SKM-1 treated with dmso at 0.1 percent for 144 hours (cell line): ENCODE measurements at regions not wholly inside any gene's neighbourhood (a gene's known extent, or its start where the extent isn't known, plus 50 kb on each side); places are given as distances from the start of the nearest gene placed in this dataset.

Experiments
- DNase-seq: peaks from one replicate; lab custom pipeline; 2025; ENCODE audit not compliant: unreplicated experiment; lab: John Stamatoyannopoulos, UW

DNA sequence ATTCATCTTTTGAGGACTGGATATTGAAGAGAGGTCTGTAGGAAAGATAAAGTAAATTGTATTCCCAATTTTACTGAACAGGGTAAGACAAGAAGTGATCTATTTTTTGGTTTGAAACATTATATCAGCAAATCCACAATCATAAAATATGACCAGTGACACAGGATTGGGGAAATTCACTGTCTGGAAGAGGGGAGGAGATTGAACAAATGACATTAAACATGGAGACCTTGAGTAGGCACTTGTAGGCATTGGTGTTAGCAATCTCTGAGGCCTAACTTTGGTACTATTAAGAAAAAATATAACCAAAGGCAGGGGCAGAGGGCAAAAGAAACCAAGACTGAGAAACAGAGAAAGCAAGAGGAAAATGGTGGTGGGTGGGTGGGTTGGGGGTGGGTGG, 132.6 kb upstream of the TMEM161B start:
- DNase-seq = no peak

DNA sequence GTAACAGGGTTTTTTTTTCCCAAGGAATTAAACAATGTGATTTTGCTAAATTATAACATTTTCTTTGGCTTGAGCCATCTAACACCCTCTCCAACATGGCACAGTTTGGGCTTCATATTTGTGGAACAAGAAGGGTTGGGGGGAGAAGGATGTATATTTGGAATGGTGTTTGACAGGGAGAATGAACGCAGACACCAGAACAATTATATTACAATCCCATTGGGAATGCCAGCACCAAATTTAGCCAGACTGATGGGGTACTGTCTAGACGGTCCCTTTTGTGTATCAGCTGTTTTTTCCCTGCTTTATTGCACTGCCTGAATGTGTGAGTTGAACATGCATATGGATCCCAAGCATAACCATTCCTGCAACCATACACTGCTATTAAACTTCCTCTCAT, 130.9 kb upstream of the TMEM161B start:
- DNase-seq = no peak

DNA sequence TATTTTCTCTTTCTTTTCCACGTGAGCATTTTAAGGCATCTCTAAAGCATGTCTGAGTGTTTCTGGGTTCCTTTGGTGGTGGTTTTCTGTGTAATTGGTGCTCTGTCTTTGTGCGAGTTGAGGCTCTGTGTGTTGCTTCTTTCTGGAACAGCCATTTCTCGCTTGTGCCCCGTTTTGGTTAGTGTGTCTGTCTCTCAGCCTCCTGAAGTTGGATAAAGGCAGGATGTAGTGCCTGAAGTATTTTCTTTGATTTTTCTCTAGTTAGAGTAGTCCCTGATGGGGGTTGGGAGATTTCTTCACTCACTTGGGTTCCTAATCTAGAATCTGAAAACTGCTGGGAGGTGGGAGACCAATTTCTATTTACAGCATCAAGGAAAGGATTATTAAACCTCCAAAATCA, 129.7 kb upstream of the TMEM161B start:
- no peak for DNase-seq

DNA sequence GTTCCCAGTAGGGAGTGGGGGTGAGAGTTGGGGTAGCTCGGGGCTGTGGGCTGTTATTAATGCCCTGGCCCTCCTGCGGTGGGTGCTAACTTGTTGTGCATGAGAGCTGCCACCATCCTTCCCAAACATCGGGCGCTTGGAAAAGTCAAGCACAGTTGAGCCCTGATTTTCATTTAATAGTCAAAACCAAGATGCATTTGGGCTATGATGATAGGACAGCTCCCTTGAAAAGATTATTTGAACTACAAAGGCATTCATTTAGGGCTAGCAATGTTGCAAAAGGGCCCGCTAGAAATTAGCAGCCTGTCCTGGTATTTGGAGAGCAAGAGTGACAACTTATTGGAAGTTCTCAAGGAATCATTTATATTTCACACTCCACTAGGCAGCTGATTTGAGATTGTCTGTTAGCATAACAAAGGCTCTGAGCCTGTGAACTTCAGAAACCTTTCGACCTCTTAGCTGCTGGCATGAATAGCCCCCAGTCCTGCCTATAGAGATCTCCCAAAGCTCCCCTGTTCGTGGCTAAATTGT, 128.2 kb upstream of the TMEM161B start:
- DNase-seq = no peak

DNA sequence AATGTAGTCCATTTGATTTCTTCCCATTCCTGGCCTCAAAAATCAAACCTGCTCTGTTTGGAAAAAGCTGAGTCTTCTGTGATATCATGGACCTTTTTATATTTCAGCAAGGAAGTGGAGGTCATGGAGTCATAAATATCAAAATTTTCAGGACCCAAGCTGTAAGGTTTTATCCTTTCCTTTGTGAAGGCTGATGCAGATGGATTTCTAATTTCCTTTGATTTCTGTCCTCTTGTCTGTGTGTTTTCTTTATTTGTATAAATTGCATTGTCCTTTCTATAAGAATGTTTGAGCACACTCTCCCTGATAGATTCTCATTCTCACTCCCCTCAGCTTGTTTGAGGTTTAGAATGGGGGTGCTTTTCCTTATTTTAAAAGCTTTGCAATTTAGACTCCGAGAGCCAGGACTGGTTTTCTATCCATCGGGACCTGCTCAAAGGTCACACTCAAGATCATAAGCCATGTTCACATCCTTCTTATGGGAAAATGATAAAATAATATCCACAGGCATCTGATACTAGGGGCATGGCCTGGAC, 127.4 kb upstream of the TMEM161B start:
- no peak for DNase-seq

DNA sequence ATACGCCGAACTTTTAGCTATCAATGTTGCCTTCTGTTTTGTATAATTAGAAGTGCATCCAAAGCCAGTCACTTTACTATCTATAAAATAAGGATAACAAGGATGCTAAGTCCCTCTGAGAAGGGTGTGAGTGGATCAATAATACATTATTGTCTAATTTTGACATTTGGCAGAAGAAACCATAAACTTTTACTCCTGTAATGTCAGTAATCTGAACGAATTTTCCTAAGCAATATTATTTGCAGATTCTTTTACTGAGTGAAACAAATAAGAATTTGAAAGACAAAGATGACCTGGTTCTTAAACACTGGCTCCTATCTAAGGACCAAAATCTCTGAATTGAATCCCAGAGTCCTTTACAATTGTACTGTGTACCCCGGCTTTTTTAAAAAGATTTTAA, 126.6 kb upstream of the TMEM161B start:
- DNase-seq = no peak

DNA sequence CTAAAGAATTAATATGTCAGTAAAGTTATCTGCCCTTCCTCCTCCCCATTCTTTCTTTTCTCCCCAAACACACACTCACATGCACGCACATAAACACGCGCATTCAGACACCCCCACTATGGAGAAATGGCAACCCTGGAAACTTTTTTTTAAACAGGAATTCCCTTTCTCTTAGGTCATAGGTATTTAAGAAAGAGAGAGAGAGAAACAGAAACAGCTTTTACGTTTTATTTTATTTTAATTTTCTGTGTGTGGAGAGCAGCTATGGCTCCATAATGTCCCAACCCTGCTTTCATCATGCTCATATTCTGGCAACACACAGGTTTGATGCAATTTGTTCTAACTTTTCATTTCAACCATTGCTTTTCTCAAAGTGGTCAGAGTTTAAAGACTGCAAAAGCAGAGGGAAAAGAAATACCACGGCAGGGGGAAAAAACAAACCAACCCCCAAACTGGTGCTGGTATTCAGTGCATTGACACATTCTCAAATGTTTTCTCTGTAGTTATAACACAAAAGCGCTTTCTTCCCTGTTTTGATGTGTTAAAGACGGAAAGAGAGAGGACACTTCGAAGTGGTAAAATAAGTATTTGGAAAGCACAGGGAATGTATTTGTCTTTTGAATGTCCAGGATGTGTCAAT, 126.0 kb upstream of the TMEM161B start:
- no peak for DNase-seq

DNA sequence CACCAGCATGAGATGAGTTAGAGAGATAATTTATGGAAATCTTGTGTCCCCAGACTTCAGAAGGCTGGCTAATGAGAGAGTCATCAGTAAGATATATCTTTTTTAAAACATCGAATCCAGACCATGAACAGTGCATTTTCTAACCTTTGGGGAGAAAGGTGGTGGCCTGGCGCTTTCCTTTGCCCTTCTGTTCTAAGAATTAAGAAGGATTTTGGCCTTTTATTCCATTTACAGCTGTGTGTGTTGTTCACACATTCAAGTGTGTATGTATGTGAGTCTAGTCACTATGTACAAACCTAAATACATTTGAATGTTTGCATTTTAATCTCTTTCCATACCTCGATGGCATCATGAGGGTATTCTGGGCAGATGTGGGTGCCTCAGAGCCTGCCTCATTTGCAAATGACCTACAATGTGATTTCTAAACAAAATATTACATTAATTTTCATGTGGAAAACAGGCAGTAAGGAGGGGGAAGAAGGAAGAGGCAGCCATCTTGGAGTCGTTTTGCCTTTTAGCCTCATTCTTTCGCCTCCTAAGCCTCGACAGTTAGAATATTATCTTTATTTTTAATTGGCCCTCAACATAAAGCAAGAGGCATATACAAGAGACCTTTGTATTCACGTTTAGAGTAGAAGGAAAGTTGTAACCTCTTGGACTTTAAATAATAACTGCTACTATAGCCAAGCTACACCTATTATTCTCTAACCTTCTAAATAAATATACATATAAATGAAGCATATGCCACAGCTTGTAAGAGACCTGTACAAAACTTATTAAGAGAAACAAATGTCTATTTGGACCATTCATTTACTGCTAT, 125.3 kb upstream of the TMEM161B start:
- DNase-seq = no peak

DNA sequence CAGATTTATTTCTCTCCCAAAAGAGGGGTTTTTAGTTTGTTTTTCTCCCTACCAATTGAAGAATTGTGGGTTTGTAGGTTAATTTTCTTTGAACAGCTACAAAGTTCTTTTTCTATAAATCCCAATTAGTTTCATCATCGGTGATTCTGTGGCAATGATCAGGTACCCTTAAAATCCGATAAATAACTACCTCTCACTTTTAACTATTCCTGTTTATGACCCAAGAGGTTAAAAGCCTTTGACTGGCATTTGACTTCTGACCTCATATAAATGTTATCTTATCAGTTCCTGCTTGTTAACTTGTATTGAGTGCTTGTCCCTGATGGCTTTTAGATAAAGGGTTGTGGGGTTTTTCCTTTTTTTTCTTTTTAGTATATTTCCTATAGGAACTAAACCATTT, 124.4 kb upstream of the TMEM161B start:
- DNase-seq = no peak

DNA sequence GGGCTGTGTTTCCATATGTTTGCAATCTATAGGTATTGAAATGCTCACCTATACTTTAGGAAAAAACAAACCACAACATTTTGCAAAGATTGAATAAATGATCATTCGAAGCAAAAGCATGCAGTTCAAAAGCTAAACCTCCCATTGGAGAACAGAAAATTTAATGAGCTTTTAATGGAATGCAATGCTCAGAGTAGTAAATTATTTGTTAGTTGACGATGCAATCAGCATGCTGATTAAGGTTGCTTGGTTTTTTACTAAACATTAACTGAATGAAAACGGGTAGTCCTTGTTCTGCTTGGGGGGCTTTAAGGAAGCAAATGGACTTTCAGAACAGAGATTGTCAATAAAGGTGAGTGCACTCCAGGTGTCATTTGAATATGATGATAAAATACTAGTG, 123.3 kb upstream of the TMEM161B start:
- no peak for DNase-seq

DNA sequence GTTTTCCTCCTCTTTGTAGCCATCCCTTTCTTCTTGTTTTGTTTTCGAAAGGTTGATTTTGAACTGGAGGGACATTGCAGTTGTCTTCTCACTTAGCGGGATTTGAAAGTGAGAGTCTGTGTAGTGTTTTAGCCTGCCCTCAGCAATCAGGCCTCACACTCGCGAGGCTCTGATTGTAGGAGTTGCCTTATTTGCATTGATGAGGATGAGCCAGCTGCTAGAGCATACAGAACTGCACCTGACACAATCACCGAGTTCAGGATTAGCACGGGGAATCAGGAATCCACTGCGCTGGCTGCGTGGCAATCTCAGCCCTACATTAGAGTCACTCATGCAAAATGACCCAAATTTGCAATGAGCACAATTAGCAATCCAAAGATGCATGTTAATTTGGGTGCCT, 122.5 kb upstream of the TMEM161B start:
- DNase-seq = no peak

DNA sequence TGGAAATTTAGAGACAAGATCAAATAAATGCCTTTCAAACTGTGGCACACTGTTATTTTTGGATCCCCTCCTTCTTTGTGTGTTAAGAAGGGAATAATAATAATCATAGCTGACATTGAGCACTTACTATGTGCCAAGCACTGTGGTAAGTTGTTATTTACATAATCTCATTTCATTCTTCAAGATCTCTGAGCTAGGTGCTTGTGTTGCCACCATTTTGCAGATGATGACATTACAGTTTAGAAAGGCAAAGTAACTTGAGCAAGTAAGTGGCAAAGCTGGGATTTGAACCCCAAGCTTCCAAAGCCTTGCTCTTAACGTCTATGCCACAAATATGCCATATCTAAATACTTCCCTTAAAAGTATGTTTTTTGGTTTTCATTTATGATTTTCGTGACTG, 121.8 kb upstream of the TMEM161B start:
- DNase-seq = no peak

DNA sequence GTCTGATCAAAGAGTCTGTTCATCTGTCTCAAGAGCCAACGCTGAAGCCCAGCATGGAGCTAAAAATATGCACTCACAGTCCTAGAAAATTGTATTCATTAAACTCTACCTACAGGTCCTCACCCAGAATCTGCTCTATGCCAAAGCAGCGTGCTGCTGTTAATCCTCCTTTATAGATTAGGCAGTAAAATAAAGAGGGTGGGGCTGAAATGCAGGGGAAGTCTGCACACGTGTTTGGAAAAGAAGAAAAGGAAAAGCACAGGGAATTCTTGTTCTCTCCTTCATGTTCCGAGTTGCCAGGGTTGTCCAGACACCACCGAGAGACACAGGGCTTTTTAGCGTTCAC, 121.4 kb upstream of the TMEM161B start:
- DNase-seq = no peak

DNA sequence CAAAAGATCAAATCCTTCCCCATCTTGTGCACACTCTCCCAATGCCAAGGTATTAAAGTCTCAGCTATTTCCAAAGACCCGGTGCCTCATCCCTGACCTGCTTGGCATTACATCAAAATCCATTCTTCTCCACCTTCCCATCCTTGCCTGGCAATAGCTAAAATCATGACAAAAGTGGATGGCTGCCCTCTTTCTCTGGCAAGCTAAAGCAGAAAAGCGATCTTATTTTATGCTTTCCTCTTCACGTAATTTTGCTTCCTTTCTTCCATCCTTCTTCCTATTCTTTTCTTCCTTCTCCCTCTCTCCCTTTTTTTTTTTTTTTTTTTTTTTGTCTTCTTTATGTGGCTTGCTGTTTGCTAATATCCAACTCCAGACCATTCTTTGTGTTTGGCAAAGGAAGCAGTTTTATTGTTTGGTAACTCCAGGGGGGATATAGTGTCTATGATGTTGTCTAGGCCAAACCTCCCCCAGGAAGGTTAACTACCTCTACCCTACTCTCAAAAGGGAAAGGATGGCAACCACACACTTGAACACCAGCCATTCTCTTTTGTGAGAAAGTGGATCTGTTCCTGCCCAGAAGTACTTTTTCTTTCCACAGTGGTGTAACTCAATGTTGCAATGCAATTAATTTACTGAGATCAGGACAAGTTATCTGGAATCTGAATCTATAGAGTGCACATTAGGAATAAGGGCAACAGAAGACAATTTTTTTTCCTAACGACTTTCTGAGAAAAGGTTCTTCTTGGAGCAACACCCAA, 120.9 kb upstream of the TMEM161B start:
- DNase-seq = no peak

DNA sequence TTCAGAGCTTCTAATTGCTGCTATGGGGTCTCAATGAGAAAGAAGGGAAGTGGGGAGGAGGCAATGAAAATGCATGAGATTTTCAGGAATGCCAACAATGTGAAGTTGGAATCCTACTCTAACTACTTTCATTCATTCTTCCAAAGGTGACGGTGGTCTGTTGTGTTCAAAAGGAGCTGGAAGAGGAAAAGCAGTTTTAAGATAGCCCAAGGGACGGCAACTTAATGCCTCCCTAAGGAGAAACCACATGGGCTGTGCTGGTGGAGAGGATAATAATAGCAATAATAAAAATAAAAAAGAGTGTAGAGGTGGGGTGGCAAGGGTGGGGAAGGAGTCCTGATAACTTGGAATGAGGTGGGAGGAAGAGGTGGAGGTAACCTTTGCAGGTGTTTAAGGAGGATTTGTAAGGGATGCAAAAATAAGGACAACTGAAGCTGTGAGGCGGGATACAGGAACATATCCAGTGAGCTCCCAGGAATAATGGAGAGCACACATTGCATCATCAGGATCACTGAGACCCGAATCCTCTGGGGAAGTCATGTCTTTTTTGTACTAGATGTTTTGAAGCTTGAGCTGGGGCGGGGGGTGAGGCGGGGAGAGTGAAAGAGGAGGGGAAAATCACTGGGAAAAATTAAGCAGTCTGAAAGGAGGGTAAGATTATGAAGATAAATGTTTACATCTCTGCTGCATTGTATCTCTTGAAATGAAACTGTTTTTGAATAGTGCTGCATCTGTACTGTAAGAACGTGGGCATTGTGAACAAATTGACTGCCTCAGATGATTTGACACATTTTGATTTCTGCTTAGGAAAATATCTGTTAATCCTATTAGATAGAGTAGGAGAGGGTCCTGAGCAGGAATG, 120.1 kb upstream of the TMEM161B start:
- DNase-seq = no peak

DNA sequence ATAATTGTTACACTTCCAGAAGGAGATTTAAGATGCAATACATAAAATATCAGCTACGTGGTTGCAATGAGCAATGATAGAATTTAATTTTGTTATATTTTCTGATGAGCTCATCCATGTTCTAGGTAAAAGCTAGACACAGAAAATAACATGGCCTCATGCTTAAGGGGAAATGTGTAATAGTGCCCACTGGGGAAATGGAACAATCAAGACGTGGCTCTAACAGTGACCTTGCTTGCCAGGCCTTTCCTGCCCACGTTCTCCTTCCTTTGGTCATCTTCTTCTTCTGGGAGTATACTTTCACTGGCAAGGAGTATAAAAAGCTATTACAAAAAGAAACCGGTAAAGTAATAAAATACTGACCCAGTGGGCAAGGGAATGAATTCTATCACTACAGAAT, 116.2 kb upstream of the TMEM161B start:
- DNase-seq = no peak

DNA sequence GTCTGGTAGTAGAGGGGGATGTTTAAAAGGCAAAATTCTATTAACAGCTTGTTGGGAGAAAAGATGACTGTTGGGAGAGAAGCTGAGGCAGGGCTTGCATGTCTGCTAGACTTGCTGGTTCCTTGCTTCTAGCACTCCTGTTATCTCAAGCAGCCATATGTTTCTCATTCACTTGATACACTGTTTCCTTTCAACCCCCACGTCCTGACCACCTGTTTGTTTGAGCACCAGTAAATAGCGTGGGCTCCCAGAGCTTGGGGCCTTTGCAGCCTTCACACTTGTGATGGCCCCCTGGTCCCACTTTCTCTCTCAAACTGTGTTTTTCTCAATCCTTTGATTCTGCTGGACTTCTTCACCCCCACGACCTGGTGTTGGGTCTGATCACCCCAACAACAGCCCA, 111.7 kb upstream of the TMEM161B start:
- DNase-seq = no peak

DNA sequence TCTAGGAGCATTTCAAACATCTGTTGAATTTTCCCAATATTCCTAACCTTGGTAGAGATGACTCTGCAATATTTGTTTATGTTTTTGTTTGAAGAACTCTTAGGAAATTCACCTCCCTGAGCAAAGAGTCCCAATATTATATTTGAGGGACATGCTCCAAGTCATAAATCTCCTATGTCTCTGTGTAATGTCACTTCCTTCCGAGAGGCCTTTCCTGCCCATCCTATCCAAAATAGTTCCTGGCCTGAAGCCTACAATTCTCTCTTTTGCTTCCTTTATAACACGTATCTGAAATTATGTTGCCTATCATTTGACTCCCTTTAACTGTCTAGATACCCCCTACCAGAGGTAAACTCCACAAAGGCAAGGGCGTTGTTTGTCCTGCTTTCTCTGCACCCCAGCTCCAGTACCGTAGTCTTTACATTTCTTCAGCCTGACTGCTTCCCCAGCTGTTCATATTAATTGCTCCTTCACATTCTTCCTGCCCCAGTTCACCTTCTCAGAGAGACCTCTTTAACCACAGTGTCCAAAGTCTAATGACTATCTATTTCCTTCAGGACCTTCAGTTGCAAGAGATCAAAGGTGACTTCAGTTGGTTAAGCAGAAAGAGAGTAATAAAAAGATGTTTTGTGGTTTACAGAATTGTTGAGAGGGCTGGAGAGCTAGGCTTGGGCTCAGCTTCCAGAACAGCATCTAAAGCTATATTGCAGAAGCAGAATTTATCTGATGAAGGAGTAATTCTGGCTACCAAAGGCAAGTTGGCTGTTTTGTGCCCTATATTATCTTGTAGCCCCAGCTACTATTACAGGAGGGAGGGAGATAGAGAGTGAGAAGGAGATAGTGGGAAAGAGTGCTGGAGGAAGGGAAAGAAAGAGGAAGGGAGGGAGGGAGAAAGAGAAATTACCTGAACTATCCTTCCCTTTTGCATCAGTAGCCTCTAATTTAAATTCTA, 109.3 kb upstream of the TMEM161B start:
- no peak for DNase-seq

DNA sequence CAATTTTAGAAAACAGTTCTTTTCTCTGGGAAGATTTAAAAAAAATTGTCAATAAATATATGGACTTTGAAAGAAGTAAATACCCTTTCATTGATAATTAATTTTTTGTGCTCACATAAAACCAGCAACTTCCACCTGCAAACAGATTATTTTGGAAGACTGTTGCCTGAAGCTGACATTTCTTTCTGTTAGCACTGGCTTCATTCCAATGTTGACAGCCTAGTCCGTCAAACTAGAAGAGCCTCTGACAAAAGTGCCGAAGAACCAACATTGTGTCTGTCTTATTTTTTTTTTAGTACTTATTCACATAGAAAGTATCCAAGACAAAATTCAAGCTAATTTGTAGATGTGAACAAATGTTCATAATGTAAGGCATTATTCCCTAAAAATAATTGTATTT, 108.6 kb upstream of the TMEM161B start:
- DNase-seq = no peak

DNA sequence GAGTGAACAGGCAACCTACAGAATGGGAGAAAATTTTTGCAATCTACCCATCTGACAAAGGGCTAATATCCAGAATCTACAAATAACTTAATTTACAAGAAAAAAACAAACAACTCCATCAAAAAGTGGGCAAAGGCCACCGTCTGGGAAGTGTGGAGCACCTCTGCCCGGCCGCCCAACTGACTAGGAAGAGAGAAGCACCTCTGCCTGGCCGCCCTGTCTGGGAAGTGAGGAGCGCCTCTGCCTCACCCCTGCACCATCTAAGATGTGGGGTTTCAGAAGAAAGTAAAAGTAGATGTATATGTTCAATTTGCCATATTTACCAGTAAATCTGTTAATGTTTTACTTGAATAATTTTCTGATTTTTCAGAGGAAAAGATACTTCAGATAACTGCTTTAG, 108.1 kb upstream of the TMEM161B start:
- no peak for DNase-seq
